ENCODE measurements at regions not wholly inside any gene's neighbourhood (a gene's known extent, or its start where the extent isn't known, plus 50 kb on each side); places are given as distances from the start of the nearest gene placed in this dataset.

- TF ChIP-seq EP300 (IDR thresholded peaks at IDR 0.05) (no peak), CTCF (IDR thresholded peaks at IDR 0.05) (no peak), POLR2A (IDR thresholded peaks at IDR 0.05) (no peak)
Measured at GRCh38 chr6:21780679-21781078, 187.1 kb downstream of the SOX4 start.
